ENCODE measurements at regions not wholly inside any gene's neighbourhood (a gene's known extent, or its start where the extent isn't known, plus 50 kb on each side); places are given as distances from the start of the nearest gene placed in this dataset.

GRCh38 chr13:63195726-63196125, 1780.1 kb upstream of the PCDH20 start:
- TF ChIP-seq CTCF (conservative IDR thresholded peaks at IDR 0.05), result no peak
- TF ChIP-seq ZFX (IDR thresholded peaks at IDR 0.05), result no peak

Data from C4-2B (cell line).